ENCODE measurements at regions not wholly inside any gene's neighbourhood (a gene's known extent, or its start where the extent isn't known, plus 50 kb on each side); places are given as distances from the start of the nearest gene placed in this dataset. TPM values are rescaled to one million over a fixed set of nuclear protein-coding genes. Genes with fewer than 3 reads are reported as not detected.

- H3K4me1 ChIP-seq: no peaks in the 10 kb centered on the region
- no peaks in the 10 kb centered on the region for H3K36me3 ChIP-seq (replicated peaks in 1 of 2; ENCODE audit: insufficient read depth in 1 of 2, low read depth in 2 of 2)
- WGBS, 2 donors: 56 to 62% methylated on average over 1 of the region's 1 CpG
- TF ChIP-seq POLR2A (IDR thresholded peaks at IDR 0.05) (no peak), CTCF (IDR thresholded peaks at IDR 0.05) (no peak)
- DNase-seq (no peak), ATAC-seq (no peak)
- H3K27ac ChIP-seq: no peak overlapping the region
- H3K4me3 ChIP-seq: no peak overlapping the region
- intact Hi-C loops (cut with DNase I): no loop called here
- no peaks in the 10 kb centered on the region for H3K27me3 ChIP-seq
- H3K9me3 ChIP-seq: no peaks in the 10 kb centered on the region
These were observed 65.8 kb upstream of the BRINP1 start for GRCh38 chr9:119435076-119435475.

GRCh38 chr9:119432428-119432827 is 63.2 kb upstream of the BRINP1 start:
- 47 to 62% methylated on average over 2 of the region's 2 CpGs for WGBS, 2 donors
- ATAC-seq (no peak), DNase-seq (no peak)
- TF ChIP-seq CTCF (IDR thresholded peaks at IDR 0.05): no peak
- no peaks in the 10 kb centered on the region for H3K27me3 ChIP-seq
- H3K9me3 ChIP-seq: peaks cover 0 to 2% (median 0%) of the 10 kb centered on the region in 3 donors
- H3K36me3 ChIP-seq (replicated peaks in 1 of 2; ENCODE audit: insufficient read depth in 1 of 2, low read depth in 2 of 2): no peaks in the 10 kb centered on the region
- intact Hi-C loops (cut with DNase I): no loop called here
- no peaks in the 10 kb centered on the region for H3K4me1 ChIP-seq
- no peak overlapping the region for H3K27ac ChIP-seq
- H3K4me3 ChIP-seq: no peak overlapping the region

GRCh38 chr9:119429302-119429701 is 60.1 kb upstream of the BRINP1 start:
- H3K4me1 ChIP-seq: no peaks in the 10 kb centered on the region
- ATAC-seq (no peak), DNase-seq (no peak)
- WGBS, 2 donors: 65% methylated on average over 4 of the region's 4 CpGs
- intact Hi-C loops (cut with DNase I): no loop called here
- H3K4me3 ChIP-seq: no peak overlapping the region
- TF ChIP-seq POLR2A (IDR thresholded peaks at IDR 0.05) (no peak), CTCF (IDR thresholded peaks at IDR 0.05) (no peak)
- H3K27me3 ChIP-seq: no peaks in the 10 kb centered on the region
- H3K36me3 ChIP-seq (replicated peaks in 1 of 2; ENCODE audit: insufficient read depth in 1 of 2, low read depth in 2 of 2): no peaks in the 10 kb centered on the region
- H3K9me3 ChIP-seq: peaks cover 0 to 4% (median 0%) of the 10 kb centered on the region in 3 donors
- no peak overlapping the region for H3K27ac ChIP-seq

- Histone ChIP-seq H3K36me3 (replicated peaks in 1 of 2; ENCODE audit: insufficient read depth in 1 of 2, low read depth in 2 of 2) (no peaks in the 10 kb centered on the region), H3K27ac (no peak overlapping the region), H3K4me3 (no peak overlapping the region), H3K27me3 (no peaks in the 10 kb centered on the region), H3K9me3 (no peaks in the 10 kb centered on the region), H3K4me1 (no peaks in the 10 kb centered on the region)
- 0 to 18% methylated on average over 2 of the region's 2 CpGs for WGBS, 2 donors
- no peak for ATAC-seq
- intact Hi-C loops (cut with DNase I): no loop called here
- TF ChIP-seq POLR2A (IDR thresholded peaks at IDR 0.05): no peak
- no peak for TF ChIP-seq CTCF (IDR thresholded peaks at IDR 0.05)
- DNase-seq: peak in 1 of 4 donors; percentile 7
These were observed 51.0 kb upstream of the BRINP1 start for GRCh38 chr9:119420231-119420630.

MicroRNAs in the stretch of these regions (microRNA counts, 767-probe panel; counts per million panel counts)
- microRNA hsa-miR-147a: 0 to 736 counts per million in 2 donors

Small RNA genes lying in the stretch of these regions (microRNA-seq; reads per million reads assigned to microRNA genes)
- 0 reads per million in 2 donors for gene MIR147A (ENCODE audit: borderline number of aligned reads in 2 of 2, borderline replicate concordance in 2 of 2)

Small RNA genes lying in the stretch of these regions (small RNA-seq; reads per million reads assigned to genes)
- not detected for gene MIR147A
